ENCODE measurements at regions not wholly inside any gene's neighbourhood (a gene's known extent, or its start where the extent isn't known, plus 50 kb on each side); places are given as distances from the start of the nearest gene placed in this dataset.

DNA sequence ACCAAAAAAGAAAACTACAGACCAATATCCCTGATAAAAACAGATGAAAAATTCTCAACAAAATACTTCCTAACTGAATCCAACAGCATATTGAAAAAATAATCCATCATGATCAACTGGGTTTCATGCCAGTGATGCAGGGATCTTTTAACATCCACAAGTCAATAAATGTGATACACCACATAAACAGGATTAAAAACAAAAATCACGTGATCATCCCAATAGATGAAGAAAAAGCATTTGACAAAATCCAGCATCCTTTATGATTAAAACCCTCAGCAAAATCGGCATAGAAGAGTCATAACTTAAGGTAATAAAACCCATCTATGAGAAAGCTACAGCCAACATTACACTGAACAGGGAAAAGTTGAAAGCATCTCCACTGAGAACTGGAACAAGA is 107.5 kb downstream of the DCLK3 start:
- TF ChIP-seq, protein P1, sequence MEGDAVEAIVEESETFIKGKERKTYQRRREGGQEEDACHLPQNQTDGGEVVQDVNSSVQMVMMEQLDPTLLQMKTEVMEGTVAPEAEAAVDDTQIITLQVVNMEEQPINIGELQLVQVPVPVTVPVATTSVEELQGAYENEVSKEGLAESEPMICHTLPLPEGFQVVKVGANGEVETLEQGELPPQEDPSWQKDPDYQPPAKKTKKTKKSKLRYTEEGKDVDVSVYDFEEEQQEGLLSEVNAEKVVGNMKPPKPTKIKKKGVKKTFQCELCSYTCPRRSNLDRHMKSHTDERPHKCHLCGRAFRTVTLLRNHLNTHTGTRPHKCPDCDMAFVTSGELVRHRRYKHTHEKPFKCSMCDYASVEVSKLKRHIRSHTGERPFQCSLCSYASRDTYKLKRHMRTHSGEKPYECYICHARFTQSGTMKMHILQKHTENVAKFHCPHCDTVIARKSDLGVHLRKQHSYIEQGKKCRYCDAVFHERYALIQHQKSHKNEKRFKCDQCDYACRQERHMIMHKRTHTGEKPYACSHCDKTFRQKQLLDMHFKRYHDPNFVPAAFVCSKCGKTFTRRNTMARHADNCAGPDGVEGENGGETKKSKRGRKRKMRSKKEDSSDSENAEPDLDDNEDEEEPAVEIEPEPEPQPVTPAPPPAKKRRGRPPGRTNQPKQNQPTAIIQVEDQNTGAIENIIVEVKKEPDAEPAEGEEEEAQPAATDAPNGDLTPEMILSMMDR (IDR thresholded peaks at IDR 0.05), result no peak
- TF ChIP-seq, protein P2, sequence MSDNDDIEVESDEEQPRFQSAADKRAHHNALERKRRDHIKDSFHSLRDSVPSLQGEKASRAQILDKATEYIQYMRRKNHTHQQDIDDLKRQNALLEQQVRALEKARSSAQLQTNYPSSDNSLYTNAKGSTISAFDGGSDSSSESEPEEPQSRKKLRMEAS (IDR thresholded peaks at IDR 0.05), result no peak
- TF ChIP-seq MYC (IDR thresholded peaks at IDR 0.05; ENCODE audit: borderline replicate concordance, low read length), result no peak
